ENCODE measurements at regions not wholly inside any gene's neighbourhood (a gene's known extent, or its start where the extent isn't known, plus 50 kb on each side); places are given as distances from the start of the nearest gene placed in this dataset.
"Not testable (repeated sequence)": the region's sequence is repeated elsewhere in the genome, so short reads cannot be mapped to it uniquely, and the experiment has no call there.

GRCh38 chr4:183814461-183814860 lies 90.6 kb upstream of the STOX2 start:
- Mint-ChIP-seq H3K27me3 (ENCODE audit: insufficient read depth, low read depth) (peaks cover 6% of the 10 kb centered on the region), H3K36me3 (no peaks in the 10 kb centered on the region), H3K4me1 (no peaks in the 10 kb centered on the region), H3K9me3 (no peaks in the 10 kb centered on the region), H3K4me3 (no peak overlapping the region), H3K27ac (no peak overlapping the region)
- Histone ChIP-seq H3K27me3 (no peaks in the 10 kb centered on the region), H3K4me1 (no peaks in the 10 kb centered on the region), H2AFZ (replicated peaks) (no peak overlapping the region), H3K4me2 (no peak overlapping the region), H3K36me3 (no peaks in the 10 kb centered on the region), H4K20me1 (ENCODE audit: low read depth) (no peaks in the 10 kb centered on the region), H3K79me2 (ENCODE audit: low read depth) (no peaks in the 10 kb centered on the region), H3K4me3 (no peak overlapping the region), H3K27ac (no peak overlapping the region), H3F3A (ENCODE audit: low read depth) (no peaks in the 10 kb centered on the region), H3K9me3 (ENCODE audit: low read depth) (no peaks in the 10 kb centered on the region), H3K9ac (no peak overlapping the region)
- TF ChIP-seq CTCF (IDR thresholded peaks at IDR 0.05) (no peak), EZH2 (IDR thresholded peaks at IDR 0.05) (no peak), EZH2phosphoT487 (IDR thresholded peaks at IDR 0.05) (no peak)
- DNase-seq (ENCODE audit: low spot score): no peak

- Histone ChIP-seq H3K4me3 (no peak overlapping the region), H3F3A (ENCODE audit: low read depth) (no peaks in the 10 kb centered on the region), H2AFZ (replicated peaks) (no peak overlapping the region), H3K9ac (no peak overlapping the region), H3K27ac (no peak overlapping the region), H3K4me1 (no peaks in the 10 kb centered on the region), H4K20me1 (ENCODE audit: low read depth) (no peaks in the 10 kb centered on the region), H3K4me2 (no peak overlapping the region), H3K79me2 (ENCODE audit: low read depth) (no peaks in the 10 kb centered on the region), H3K27me3 (no peaks in the 10 kb centered on the region), H3K9me3 (ENCODE audit: low read depth) (no peaks in the 10 kb centered on the region), H3K36me3 (no peaks in the 10 kb centered on the region)
- H3K27ac Mint-ChIP-seq: no peak overlapping the region
- TF ChIP-seq EZH2phosphoT487 (IDR thresholded peaks at IDR 0.05): no peak
- TF ChIP-seq EZH2 (IDR thresholded peaks at IDR 0.05): no peak
- no peak for TF ChIP-seq CTCF (IDR thresholded peaks at IDR 0.05)
- H3K36me3 Mint-ChIP-seq: no peaks in the 10 kb centered on the region
- no peak overlapping the region for H3K4me3 Mint-ChIP-seq
- H3K9me3 Mint-ChIP-seq: peaks cover 2% of the 10 kb centered on the region
- H3K4me1 Mint-ChIP-seq: no peaks in the 10 kb centered on the region
- H3K27me3 Mint-ChIP-seq (ENCODE audit: insufficient read depth, low read depth): peaks cover 6% of the 10 kb centered on the region
- no peak for DNase-seq (ENCODE audit: low spot score)
Observed at GRCh38 chr4:183816077-183816476, 89.0 kb upstream of the STOX2 start.

GRCh38 chr4:183816882-183817509 lies 88.1 kb upstream of the STOX2 start:
- Histone ChIP-seq H3K4me3 (no peak overlapping the region), H2AFZ (replicated peaks) (no peak overlapping the region), H3K4me1 (no peaks in the 10 kb centered on the region), H3K9ac (no peak overlapping the region), H3K27ac (no peak overlapping the region), H3F3A (ENCODE audit: low read depth) (no peaks in the 10 kb centered on the region), H3K36me3 (no peaks in the 10 kb centered on the region), H3K79me2 (ENCODE audit: low read depth) (no peaks in the 10 kb centered on the region), H3K4me2 (no peak overlapping the region), H4K20me1 (ENCODE audit: low read depth) (no peaks in the 10 kb centered on the region), H3K9me3 (ENCODE audit: low read depth) (no peaks in the 10 kb centered on the region), H3K27me3 (no peaks in the 10 kb centered on the region)
- DNase-seq (ENCODE audit: low spot score): no peak
- Mint-ChIP-seq H3K27me3 (ENCODE audit: insufficient read depth, low read depth) (peaks cover 6% of the 10 kb centered on the region), H3K4me3 (no peak overlapping the region), H3K4me1 (no peaks in the 10 kb centered on the region), H3K9me3 (peaks cover 2% of the 10 kb centered on the region), H3K36me3 (no peaks in the 10 kb centered on the region), H3K27ac (no peak overlapping the region)
- TF ChIP-seq EZH2phosphoT487 (IDR thresholded peaks at IDR 0.05): no peak
- TF ChIP-seq EZH2 (IDR thresholded peaks at IDR 0.05): no peak
- no peak for TF ChIP-seq CTCF (IDR thresholded peaks at IDR 0.05)

GRCh38 chr4:183818591-183818990 lies 86.5 kb upstream of the STOX2 start:
- H3K27me3 ChIP-seq; H3K27me3 Mint-ChIP-seq (ENCODE audit: insufficient read depth, low read depth); H3K27ac Mint-ChIP-seq: not testable (repeated sequence)

More at GRCh38 chr4:183818591-183818990, 86.5 kb upstream of the STOX2 start:
- not testable (repeated sequence) for H3K9me3 Mint-ChIP-seq; H3K36me3 ChIP-seq; H3K4me2 ChIP-seq; H3K4me1 Mint-ChIP-seq; H3K9me3 ChIP-seq (ENCODE audit: low read depth); H3K4me1 ChIP-seq; H3K9ac ChIP-seq; H3K79me2 ChIP-seq (ENCODE audit: low read depth); H4K20me1 ChIP-seq (ENCODE audit: low read depth); H3K4me3 ChIP-seq; H2AFZ ChIP-seq (replicated peaks); H3F3A ChIP-seq (ENCODE audit: low read depth); H3K36me3 Mint-ChIP-seq; DNase-seq (ENCODE audit: low spot score); H3K27ac ChIP-seq; H3K4me3 Mint-ChIP-seq
